ENCODE measurements at regions not wholly inside any gene's neighbourhood (a gene's known extent, or its start where the extent isn't known, plus 50 kb on each side); places are given as distances from the start of the nearest gene placed in this dataset.

- TF ChIP-seq CTCF (IDR thresholded peaks at IDR 0.05; ENCODE audit: low read length) (no peak), EZH2 (IDR thresholded peaks at IDR 0.05; ENCODE audit: borderline replicate concordance, low read length) (no peak)
Measured at GRCh38 chr14:84112589-84112988, 1417.4 kb upstream of the FLRT2 start.
